Neuronal stem cell (in vitro differentiated cells): ENCODE measurements at regions not wholly inside any gene's neighbourhood (a gene's known extent, or its start where the extent isn't known, plus 50 kb on each side); places are given as distances from the start of the nearest gene placed in this dataset.

Experiments
- DNase-seq: peaks from one replicate; pipeline ENCODE4 v3.0.0-alpha.2; 2013; ENCODE audit warnings: low spot score
- H2AFZ ChIP-seq: one replicate; pipeline ENCODE4 v1.6.1; 2013; ENCODE audit warnings: mild to moderate bottlenecking, low read length, inconsistent platforms
- H2AK5ac ChIP-seq: 2 replicates; pipeline ENCODE4 v1.6.1; 2013; ENCODE audit warnings: low read depth, mild to moderate bottlenecking, inconsistent platforms, low read length, moderate library complexity, mixed read lengths
- H2BK120ac ChIP-seq: 2 replicates; pipeline ENCODE4 v1.6.1; 2013; ENCODE audit warnings: low read depth, mild to moderate bottlenecking, inconsistent platforms, low read length, moderate library complexity, mixed read lengths
- H2BK12ac ChIP-seq: one replicate; pipeline ENCODE4 v1.6.1; 2013; ENCODE audit warnings: low read length, inconsistent platforms
- H2BK15ac ChIP-seq: 2 replicates; pipeline ENCODE4 v1.6.1; 2013; ENCODE audit warnings: mild to moderate bottlenecking, low read length, inconsistent platforms, mixed read lengths
- H2BK5ac ChIP-seq: one replicate; pipeline ENCODE4 v1.6.1; 2013; ENCODE audit warnings: inconsistent platforms, mild to moderate bottlenecking, low read length, moderate library complexity
- H3K14ac ChIP-seq: one replicate; pipeline ENCODE4 v1.6.1; 2013; ENCODE audit warnings: low read length, inconsistent platforms
- H3K18ac ChIP-seq: 2 replicates; pipeline ENCODE4 v1.6.1; 2013; ENCODE audit warnings: low read length, inconsistent platforms
- H3K23ac ChIP-seq: 2 replicates; pipeline ENCODE4 v1.6.1; 2013; ENCODE audit warnings: low read depth, mild to moderate bottlenecking, mixed read lengths, low read length, inconsistent platforms; ENCODE audit not compliant: poor library complexity
- H3K27ac ChIP-seq: replicated peaks from 3 replicates; pipeline ENCODE4 v1.5.1; 2013; ENCODE audit warnings: low read length, inconsistent platforms
- H3K27me3 ChIP-seq, 3 experiments: 2 replicates each; pipeline ENCODE4 v1.6.1; 2013; ENCODE audit warnings: low read length in 3 of 3, mild to moderate bottlenecking in 2 of 3, inconsistent platforms in 1 of 3, low read depth in 1 of 3, mixed read lengths in 1 of 3, moderate library complexity in 1 of 3; ENCODE audit not compliant: control insufficient read depth in 3 of 3, insufficient read depth in 3 of 3
- H3K36me3 ChIP-seq, 2 donors: replicated peaks in 1 of 2; 2 replicates each; pipeline ENCODE4 v1.6.1; 2013; ENCODE audit warnings: low read length in 2 of 2; ENCODE audit not compliant: control insufficient read depth in 2 of 2, insufficient read depth in 2 of 2
- H3K4ac ChIP-seq: 2 replicates; pipeline ENCODE4 v1.6.1; 2013; ENCODE audit warnings: inconsistent platforms, mild to moderate bottlenecking, low read length, moderate library complexity
- H3K4me1 ChIP-seq, 2 donors: 1 replicate in 1 of 2; 2 replicates in 1 of 2; pipeline ENCODE4 v1.6.1; 2013; ENCODE audit warnings: low read length in 2 of 2, low read depth in 1 of 2; ENCODE audit not compliant: control insufficient read depth in 2 of 2, insufficient read depth in 1 of 2
- H3K4me2 ChIP-seq: one replicate; pipeline ENCODE4 v1.6.1; 2013; ENCODE audit warnings: mild to moderate bottlenecking, low read length, inconsistent platforms; ENCODE audit not compliant: insufficient read depth, poor library complexity, severe bottlenecking
- H3K4me3 ChIP-seq, 2 donors: 2 replicates each; pipeline ENCODE4 v1.5.1; 2013; ENCODE audit warnings: low read length in 2 of 2, mild to moderate bottlenecking in 2 of 2, inconsistent platforms in 1 of 2, moderate library complexity in 1 of 2
- H3K79me1 ChIP-seq: one replicate; pipeline ENCODE4 v1.6.1; 2013; ENCODE audit warnings: low read depth, mild to moderate bottlenecking, inconsistent platforms, low read length, moderate library complexity
- H3K9ac ChIP-seq: one replicate; pipeline ENCODE4 v1.6.1; 2013; ENCODE audit warnings: mild to moderate bottlenecking, low read depth, low read length, inconsistent platforms; ENCODE audit not compliant: poor library complexity
- H3K9me3 ChIP-seq, 2 donors: replicated peaks in 1 of 2; 2 replicates each; pipeline versions ENCODE3 to v1.6.1; 2013; ENCODE audit warnings: low read length in 2 of 2, mild to moderate bottlenecking in 2 of 2, inconsistent platforms in 1 of 2, low read depth in 1 of 2, mixed read lengths in 1 of 2, moderate library complexity in 1 of 2; ENCODE audit not compliant: control insufficient read depth in 2 of 2, insufficient read depth in 1 of 2
- H4K8ac ChIP-seq: one replicate; pipeline ENCODE4 v1.6.1; 2013; ENCODE audit warnings: low read depth, mild to moderate bottlenecking, inconsistent platforms, low read length, moderate library complexity
- H4K91ac ChIP-seq: one replicate; pipeline ENCODE4 v1.6.1; 2013; ENCODE audit warnings: low read length, low read depth, mild to moderate bottlenecking, inconsistent platforms; ENCODE audit not compliant: poor library complexity
- WGBS, 2 donors: extraction: QIAGEN DNeasy Blood & Tissue Kit; methylation state at CpG; one replicate each; pipeline ENCODE4 v1.1.7; 2013; ENCODE audit warnings: missing lambda C conversion rate in 2 of 2, mixed read lengths in 1 of 2; ENCODE audit not compliant: insufficient read length in 2 of 2, insufficient replicate concordance in 1 of 2; ENCODE audit errors: extremely low coverage in 2 of 2; 5-methylcytosine and 5-hydroxymethylcytosine counted together

- no peak overlapping the region for H3K4me3 ChIP-seq
- H3K36me3 ChIP-seq, result no peaks in the 10 kb centered on the region
- no peak overlapping the region for H2BK12ac ChIP-seq
- H4K91ac ChIP-seq, result no peak overlapping the region
- no peak overlapping the region for H2BK5ac ChIP-seq
- no peak overlapping the region for H3K9ac ChIP-seq
- no peak overlapping the region for H2BK120ac ChIP-seq
- H3K27ac ChIP-seq, result no peak overlapping the region
- peaks cover 0 to 9% of the 10 kb centered on the region in 2 donors for H3K9me3 ChIP-seq
- H3K23ac ChIP-seq, result no peak overlapping the region
- H3K14ac ChIP-seq, result no peak overlapping the region
- H3K4me1 ChIP-seq, result no peaks in the 10 kb centered on the region
- no peak overlapping the region for H3K4ac ChIP-seq
- no peak overlapping the region for H3K4me2 ChIP-seq
- no peak overlapping the region for H3K18ac ChIP-seq
- H3K27me3 ChIP-seq, result no peaks in the 10 kb centered on the region
- H3K79me1 ChIP-seq, result no peaks in the 10 kb centered on the region
- H2BK15ac ChIP-seq, result no peak overlapping the region
- H2AK5ac ChIP-seq, result no peak overlapping the region
- DNase-seq, result no peak
- no peak overlapping the region for H2AFZ ChIP-seq
- H4K8ac ChIP-seq, result no peak overlapping the region
Observed at GRCh38 chr13:58455094-58455493, 823.5 kb downstream of the PCDH17 start.

GRCh38 chr13:58461217-58461616 is 829.7 kb downstream of the PCDH17 start:
- Histone ChIP-seq H3K4me2 (no peak overlapping the region), H2BK5ac (no peak overlapping the region), H3K36me3 (no peaks in the 10 kb centered on the region), H3K4me3 (no peak overlapping the region), H3K23ac (no peak overlapping the region), H3K4me1 (no peaks in the 10 kb centered on the region), H2BK15ac (no peak overlapping the region), H2BK120ac (no peak overlapping the region), H3K4ac (no peak overlapping the region), H4K8ac (no peak overlapping the region), H3K27me3 (no peaks in the 10 kb centered on the region), H3K18ac (no peak overlapping the region), H3K79me1 (no peaks in the 10 kb centered on the region), H2BK12ac (no peak overlapping the region), H3K9ac (no peak overlapping the region), H4K91ac (no peak overlapping the region), H2AFZ (peak overlapping the region; percentile 21), H3K27ac (no peak overlapping the region), H3K14ac (no peak overlapping the region), H2AK5ac (no peak overlapping the region), H3K9me3 (no peaks in the 10 kb centered on the region)
- WGBS, 2 donors, result no CpG with 5 or more reads among the region's 2 CpGs
- no peak for DNase-seq

- Histone ChIP-seq H2BK120ac (no peak overlapping the region), H3K4me3 (no peak overlapping the region)
Observed at GRCh38 chr13:58463841-58464240, 832.3 kb downstream of the PCDH17 start.

GRCh38 chr13:58467176-58467575 is 835.6 kb downstream of the PCDH17 start:
- H3K4ac ChIP-seq, result no peak overlapping the region
- no peak overlapping the region for H2BK12ac ChIP-seq
- no peaks in the 10 kb centered on the region for H3K36me3 ChIP-seq
- no peak overlapping the region for H3K23ac ChIP-seq
- H4K91ac ChIP-seq, result no peak overlapping the region
- no peaks in the 10 kb centered on the region for H3K27me3 ChIP-seq
- no peak overlapping the region for H2BK5ac ChIP-seq
- no peak overlapping the region for H3K4me3 ChIP-seq
- H2AK5ac ChIP-seq, result no peak overlapping the region
- H3K4me1 ChIP-seq, result no peaks in the 10 kb centered on the region
- no peak overlapping the region for H3K27ac ChIP-seq
- no CpG with 5 or more reads among the region's 4 CpGs for WGBS, 2 donors
- H3K4me2 ChIP-seq, result no peak overlapping the region
- H2BK120ac ChIP-seq, result no peak overlapping the region
- no peak for DNase-seq
- no peaks in the 10 kb centered on the region for H3K79me1 ChIP-seq
- no peak overlapping the region for H3K18ac ChIP-seq
- no peak overlapping the region for H3K14ac ChIP-seq
- no peak overlapping the region for H4K8ac ChIP-seq
- H2BK15ac ChIP-seq, result no peak overlapping the region
- no peak overlapping the region for H3K9ac ChIP-seq
- H3K9me3 ChIP-seq, result no peaks in the 10 kb centered on the region
- peak overlapping the region; percentile 51 for H2AFZ ChIP-seq

More at GRCh38 chr13:58463841-58464240, 832.3 kb downstream of the PCDH17 start:
- H2BK12ac ChIP-seq, result no peak overlapping the region
- H2AK5ac ChIP-seq, result no peak overlapping the region
- H3K4ac ChIP-seq, result no peak overlapping the region
- H3K9me3 ChIP-seq, result no peaks in the 10 kb centered on the region
- no peak overlapping the region for H2AFZ ChIP-seq
- DNase-seq, result no peak
- no peak overlapping the region for H3K9ac ChIP-seq
- no peaks in the 10 kb centered on the region for H3K79me1 ChIP-seq
- no peak overlapping the region for H2BK15ac ChIP-seq
- no peak overlapping the region for H3K14ac ChIP-seq
- H3K4me1 ChIP-seq, result no peaks in the 10 kb centered on the region
- no peak overlapping the region for H4K91ac ChIP-seq
- no peaks in the 10 kb centered on the region for H3K27me3 ChIP-seq
- no peak overlapping the region for H3K23ac ChIP-seq
- no peak overlapping the region for H3K4me2 ChIP-seq
- no peak overlapping the region for H3K18ac ChIP-seq
- H4K8ac ChIP-seq, result no peak overlapping the region
- H3K27ac ChIP-seq, result no peak overlapping the region
- no peaks in the 10 kb centered on the region for H3K36me3 ChIP-seq
- H2BK5ac ChIP-seq, result no peak overlapping the region
